ENCODE measurements at regions not wholly inside any gene's neighbourhood (a gene's known extent, or its start where the extent isn't known, plus 50 kb on each side); places are given as distances from the start of the nearest gene placed in this dataset.

DNA sequence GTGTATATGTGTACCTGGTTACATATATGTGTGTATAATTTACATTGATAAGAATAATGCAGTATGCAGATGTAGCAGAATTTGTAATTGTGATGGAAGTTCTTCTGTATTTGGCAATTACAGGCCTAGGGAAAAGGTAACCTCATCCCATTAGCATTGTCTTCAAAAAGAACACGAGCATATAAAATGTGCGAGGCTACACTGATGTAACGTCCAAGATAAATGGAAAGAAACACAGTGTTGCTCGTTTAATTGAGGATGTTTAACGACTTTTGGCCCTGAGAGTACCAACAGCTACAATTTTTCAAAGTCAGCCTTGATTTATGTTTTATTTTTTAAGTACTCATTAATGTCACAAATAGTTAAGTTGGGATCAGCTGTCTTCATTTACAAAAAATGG, 703.5 kb upstream of the RBFOX1 start:
- no peak for TF ChIP-seq RAD21 (IDR thresholded peaks at IDR 0.05; ENCODE audit: low read depth)
- no peak for TF ChIP-seq REST (IDR thresholded peaks at IDR 0.05; ENCODE audit: low read depth)
- no peak for TF ChIP-seq FOXM1 (IDR thresholded peaks at IDR 0.05; ENCODE audit: borderline replicate concordance, low read depth)
- no peak for TF ChIP-seq CREB1 (IDR thresholded peaks at IDR 0.05; ENCODE audit: low read depth)
- TF ChIP-seq TAF1 (IDR thresholded peaks at IDR 0.05; ENCODE audit: low read depth): no peak
- TF ChIP-seq, protein P1, sequence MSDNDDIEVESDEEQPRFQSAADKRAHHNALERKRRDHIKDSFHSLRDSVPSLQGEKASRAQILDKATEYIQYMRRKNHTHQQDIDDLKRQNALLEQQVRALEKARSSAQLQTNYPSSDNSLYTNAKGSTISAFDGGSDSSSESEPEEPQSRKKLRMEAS (IDR thresholded peaks at IDR 0.05): no peak
- TF ChIP-seq NFIC (IDR thresholded peaks at IDR 0.05): no peak
- TF ChIP-seq EGR1 (IDR thresholded peaks at IDR 0.05): no peak
- TF ChIP-seq TEAD4 (IDR thresholded peaks at IDR 0.05): no peak
- no peak for TF ChIP-seq CEBPB (IDR thresholded peaks at IDR 0.05)

GRCh38 chr16:6625606-6626005, 707.0 kb upstream of the RBFOX1 start:
- no peak for TF ChIP-seq TCF12 (IDR thresholded peaks at IDR 0.05; ENCODE audit: low read depth)
- TF ChIP-seq, protein P2, sequence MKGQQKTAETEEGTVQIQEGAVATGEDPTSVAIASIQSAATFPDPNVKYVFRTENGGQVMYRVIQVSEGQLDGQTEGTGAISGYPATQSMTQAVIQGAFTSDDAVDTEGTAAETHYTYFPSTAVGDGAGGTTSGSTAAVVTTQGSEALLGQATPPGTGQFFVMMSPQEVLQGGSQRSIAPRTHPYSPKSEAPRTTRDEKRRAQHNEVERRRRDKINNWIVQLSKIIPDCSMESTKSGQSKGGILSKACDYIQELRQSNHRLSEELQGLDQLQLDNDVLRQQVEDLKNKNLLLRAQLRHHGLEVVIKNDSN (IDR thresholded peaks at IDR 0.05): no peak

GRCh38 chr16:6618874-6619273, 713.8 kb upstream of the RBFOX1 start:
- TF ChIP-seq NFIC (IDR thresholded peaks at IDR 0.05) (no peak), TAF1 (IDR thresholded peaks at IDR 0.05; ENCODE audit: low read depth) (no peak), CEBPB (IDR thresholded peaks at IDR 0.05) (no peak), TEAD4 (IDR thresholded peaks at IDR 0.05) (no peak), EGR1 (IDR thresholded peaks at IDR 0.05) (no peak), YY1 (IDR thresholded peaks at IDR 0.05; ENCODE audit: low read depth) (no peak), ZBTB7A (IDR thresholded peaks at IDR 0.05; ENCODE audit: low read depth) (no peak), TCF12 (IDR thresholded peaks at IDR 0.05; ENCODE audit: low read depth) (no peak), EP300 (IDR thresholded peaks at IDR 0.05; ENCODE audit: borderline replicate concordance) (no peak), REST (IDR thresholded peaks at IDR 0.05; ENCODE audit: low read depth) (no peak), FOXM1 (IDR thresholded peaks at IDR 0.05; ENCODE audit: borderline replicate concordance, low read depth) (no peak), RAD21 (IDR thresholded peaks at IDR 0.05; ENCODE audit: low read depth) (no peak), CREB1 (IDR thresholded peaks at IDR 0.05; ENCODE audit: low read depth) (no peak)
- TF ChIP-seq, protein P2 (IDR thresholded peaks at IDR 0.05): no peak
- TF ChIP-seq, protein P1 (IDR thresholded peaks at IDR 0.05): no peak

GRCh38 chr16:6616746-6617145, 715.9 kb upstream of the RBFOX1 start:
- TF ChIP-seq TEAD4 (IDR thresholded peaks at IDR 0.05) (no peak), CEBPB (IDR thresholded peaks at IDR 0.05) (no peak), YY1 (IDR thresholded peaks at IDR 0.05; ENCODE audit: low read depth) (no peak), ZBTB7A (IDR thresholded peaks at IDR 0.05; ENCODE audit: low read depth) (no peak), CREB1 (IDR thresholded peaks at IDR 0.05; ENCODE audit: low read depth) (no peak), EP300 (IDR thresholded peaks at IDR 0.05; ENCODE audit: borderline replicate concordance) (no peak), TCF12 (IDR thresholded peaks at IDR 0.05; ENCODE audit: low read depth) (no peak)

GRCh38 chr16:6615636-6616035, 717.0 kb upstream of the RBFOX1 start:
- TF ChIP-seq, protein P1 (IDR thresholded peaks at IDR 0.05): no peak
- no peak for TF ChIP-seq EGR1 (IDR thresholded peaks at IDR 0.05)
- no peak for TF ChIP-seq CEBPB (IDR thresholded peaks at IDR 0.05)
- TF ChIP-seq TAF1 (IDR thresholded peaks at IDR 0.05; ENCODE audit: low read depth): no peak
- no peak for TF ChIP-seq TCF12 (IDR thresholded peaks at IDR 0.05; ENCODE audit: low read depth)
- TF ChIP-seq, protein P2 (IDR thresholded peaks at IDR 0.05): no peak
- no peak for TF ChIP-seq NFIC (IDR thresholded peaks at IDR 0.05)
- no peak for TF ChIP-seq ZBTB7A (IDR thresholded peaks at IDR 0.05; ENCODE audit: low read depth)
- no peak for TF ChIP-seq TEAD4 (IDR thresholded peaks at IDR 0.05)
- no peak for TF ChIP-seq FOXM1 (IDR thresholded peaks at IDR 0.05; ENCODE audit: borderline replicate concordance, low read depth)
- TF ChIP-seq REST (IDR thresholded peaks at IDR 0.05; ENCODE audit: low read depth): no peak
- TF ChIP-seq EP300 (IDR thresholded peaks at IDR 0.05; ENCODE audit: borderline replicate concordance): no peak
- no peak for TF ChIP-seq CREB1 (IDR thresholded peaks at IDR 0.05; ENCODE audit: low read depth)
- TF ChIP-seq YY1 (IDR thresholded peaks at IDR 0.05; ENCODE audit: low read depth): no peak
- no peak for TF ChIP-seq RAD21 (IDR thresholded peaks at IDR 0.05; ENCODE audit: low read depth)

Measured in Ishikawa (cell line).